Fibroblast of lung (primary cell): ENCODE measurements at regions not wholly inside any gene's neighbourhood (a gene's known extent, or its start where the extent isn't known, plus 50 kb on each side); places are given as distances from the start of the nearest gene placed in this dataset.

Experiments
- CTCF ChIP-seq, 2 donors: IDR thresholded peaks in 1 of 2; conservative IDR thresholded peaks in 1 of 2; 1 replicate in 1 of 2; 2 replicates in 1 of 2; pipeline ENCODE4 v1.5.1; 2011 to 2012; ENCODE audit warnings: low read length in 2 of 2, control low read depth in 1 of 2, inconsistent platforms in 1 of 2, low read depth in 1 of 2, mild to moderate bottlenecking in 1 of 2
- EZH2 ChIP-seq: IDR thresholded peaks from 2 replicates; pipeline ENCODE4 v1.5.1; 2012; ENCODE audit warnings: low read length, control low read depth, mild to moderate bottlenecking; ENCODE audit errors: missing control alignments

- TF ChIP-seq CTCF (conservative IDR thresholded peaks at IDR 0.05 in 1 of 2, IDR thresholded peaks at IDR 0.05 in 1 of 2; ENCODE audit: low read depth in 1 of 2, low read length in 2 of 2): no peak
- no peak for TF ChIP-seq EZH2
These were observed 133.6 kb upstream of the C1orf174 start for GRCh38 chr1:4033713-4034112.
